Tibial artery (tissue), 4 donors: ENCODE measurements at regions not wholly inside any gene's neighbourhood (a gene's known extent, or its start where the extent isn't known, plus 50 kb on each side); places are given as distances from the start of the nearest gene placed in this dataset.

Experiments used
- DNase-seq, 2 donors: peaks; one replicate each; pipeline ENCODE4 v3.0.0-alpha.2; 2019
- H3K27ac ChIP-seq, 2 donors: fragments of 200-600 bp; sonication (generic) in 1 of 2; 1 replicate in 1 of 2; 2 replicates in 1 of 2; pipeline ENCODE4 v1.5.1; 2018 to 2019; ENCODE audit warnings: mild to moderate bottlenecking in 1 of 2
- H3K27me3 ChIP-seq, 2 donors: fragments of 200-600 bp; sonication (generic) in 1 of 2; one replicate each; pipeline versions ENCODE4 v1.5.1 to v1.6.0; 2016 to 2019
- H3K36me3 ChIP-seq, 3 donors: fragments of 200-600 bp; sonication (generic) in 2 of 3; one replicate each; pipeline ENCODE4 v1.5.1; 2016 to 2019; ENCODE audit warnings: mild to moderate bottlenecking in 2 of 3
- H3K4me1 ChIP-seq, 4 donors: fragments of 200-600 bp; sonication (generic) in 2 of 4; 1 replicate in 3 of 4; 2 replicates in 1 of 4; pipeline ENCODE4 v1.5.1; 2016 to 2019
- H3K4me3 ChIP-seq, 2 donors: fragments of 200-600 bp; sonication (generic) in 1 of 2; 1 replicate in 1 of 2; 2 replicates in 1 of 2; pipeline ENCODE4 v1.5.1; 2018 to 2019; ENCODE audit warnings: mild to moderate bottlenecking in 2 of 2
- H3K9me3 ChIP-seq, 3 donors: fragments of 200-600 bp; sonication (generic) in 1 of 3; one replicate each; pipeline ENCODE4 v1.5.1; 2016 to 2019
- intact Hi-C: fragments of 100-400 bp; cut with DNase I; formaldehyde crosslinking; loops from one replicate; pipeline ENCODE4 v1.15.0; 2023; ENCODE audit warnings: low total_unique reads
- TF ChIP-seq, protein P1 (sequence below), 2 experiments: fragments of 200-600 bp in 1 of 2; fragments of 450-650 bp in 1 of 2; IDR thresholded peaks; one replicate each; pipeline ENCODE4 v1.5.1; 2017 to 2019; ENCODE audit warnings: antibody characterized with exemption in 2 of 2, mild to moderate bottlenecking in 1 of 2, moderate library complexity in 1 of 2

GRCh38 chr1:172964864-172965263, 85.9 kb downstream of the TNFSF18 start:
- intact Hi-C loops: no loop called here

GRCh38 chr1:172966844-172967540, 83.7 kb downstream of the TNFSF18 start:
- no peaks in the 10 kb centered on the region for H3K36me3 ChIP-seq
- no peaks in the 10 kb centered on the region for H3K27me3 ChIP-seq
- TF ChIP-seq, protein P1, sequence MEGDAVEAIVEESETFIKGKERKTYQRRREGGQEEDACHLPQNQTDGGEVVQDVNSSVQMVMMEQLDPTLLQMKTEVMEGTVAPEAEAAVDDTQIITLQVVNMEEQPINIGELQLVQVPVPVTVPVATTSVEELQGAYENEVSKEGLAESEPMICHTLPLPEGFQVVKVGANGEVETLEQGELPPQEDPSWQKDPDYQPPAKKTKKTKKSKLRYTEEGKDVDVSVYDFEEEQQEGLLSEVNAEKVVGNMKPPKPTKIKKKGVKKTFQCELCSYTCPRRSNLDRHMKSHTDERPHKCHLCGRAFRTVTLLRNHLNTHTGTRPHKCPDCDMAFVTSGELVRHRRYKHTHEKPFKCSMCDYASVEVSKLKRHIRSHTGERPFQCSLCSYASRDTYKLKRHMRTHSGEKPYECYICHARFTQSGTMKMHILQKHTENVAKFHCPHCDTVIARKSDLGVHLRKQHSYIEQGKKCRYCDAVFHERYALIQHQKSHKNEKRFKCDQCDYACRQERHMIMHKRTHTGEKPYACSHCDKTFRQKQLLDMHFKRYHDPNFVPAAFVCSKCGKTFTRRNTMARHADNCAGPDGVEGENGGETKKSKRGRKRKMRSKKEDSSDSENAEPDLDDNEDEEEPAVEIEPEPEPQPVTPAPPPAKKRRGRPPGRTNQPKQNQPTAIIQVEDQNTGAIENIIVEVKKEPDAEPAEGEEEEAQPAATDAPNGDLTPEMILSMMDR (IDR thresholded peaks at IDR 0.05): no peak
- H3K27ac ChIP-seq: no peak overlapping the region
- no peak overlapping the region for H3K4me3 ChIP-seq
- peaks cover 0 to 4% (median 0%) of the 10 kb centered on the region in 3 donors for H3K9me3 ChIP-seq
- DNase-seq: no peak
- intact Hi-C loops: no loop called here
- no peaks in the 10 kb centered on the region for H3K4me1 ChIP-seq

More at GRCh38 chr1:172964864-172965263, 85.9 kb downstream of the TNFSF18 start:
- H3K36me3 ChIP-seq: no peaks in the 10 kb centered on the region
- no peaks in the 10 kb centered on the region for H3K27me3 ChIP-seq
- no peak overlapping the region for H3K4me3 ChIP-seq
- no peak overlapping the region for H3K27ac ChIP-seq
- peaks cover 0 to 4% (median 0%) of the 10 kb centered on the region in 3 donors for H3K9me3 ChIP-seq
- H3K4me1 ChIP-seq: no peaks in the 10 kb centered on the region
- DNase-seq: no peak
- TF ChIP-seq, protein P1 (IDR thresholded peaks at IDR 0.05): no peak

GRCh38 chr1:172967936-172968335, 82.8 kb downstream of the TNFSF18 start:
- H3K27me3 ChIP-seq: no peaks in the 10 kb centered on the region
- intact Hi-C loops: no loop called here
- no peak overlapping the region for H3K27ac ChIP-seq
- H3K36me3 ChIP-seq: no peaks in the 10 kb centered on the region
- no peaks in the 10 kb centered on the region for H3K9me3 ChIP-seq
- H3K4me3 ChIP-seq: no peak overlapping the region
- DNase-seq: no peak
- H3K4me1 ChIP-seq: no peaks in the 10 kb centered on the region
- TF ChIP-seq, protein P1 (IDR thresholded peaks at IDR 0.05): no peak

DNA sequence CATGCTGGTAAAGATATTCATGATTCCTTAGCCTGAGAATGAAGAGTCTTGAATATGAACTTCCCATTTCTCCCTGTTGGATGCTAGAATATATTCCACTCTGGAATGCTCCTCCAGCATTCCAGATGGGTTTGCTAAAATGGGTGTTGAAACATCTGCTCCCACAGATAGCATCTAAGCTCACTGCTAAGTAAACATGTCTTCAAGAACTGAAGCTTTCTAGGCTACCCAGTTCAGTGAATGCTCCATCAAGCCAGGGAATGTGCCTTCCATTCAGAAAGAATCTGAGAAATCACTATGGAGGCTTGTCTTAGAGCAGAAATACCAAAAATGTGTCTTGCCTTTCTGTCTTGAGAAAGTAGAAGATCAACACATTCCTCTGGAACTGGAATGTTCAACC, 81.1 kb downstream of the TNFSF18 start:
- TF ChIP-seq, protein P1 (IDR thresholded peaks at IDR 0.05): no peak
- Histone ChIP-seq H3K9me3 (no peaks in the 10 kb centered on the region), H3K4me3 (no peak overlapping the region), H3K36me3 (no peaks in the 10 kb centered on the region), H3K27me3 (no peaks in the 10 kb centered on the region), H3K27ac (no peak overlapping the region), H3K4me1 (no peaks in the 10 kb centered on the region)
- intact Hi-C loops: no loop called here
- no peak for DNase-seq

DNA sequence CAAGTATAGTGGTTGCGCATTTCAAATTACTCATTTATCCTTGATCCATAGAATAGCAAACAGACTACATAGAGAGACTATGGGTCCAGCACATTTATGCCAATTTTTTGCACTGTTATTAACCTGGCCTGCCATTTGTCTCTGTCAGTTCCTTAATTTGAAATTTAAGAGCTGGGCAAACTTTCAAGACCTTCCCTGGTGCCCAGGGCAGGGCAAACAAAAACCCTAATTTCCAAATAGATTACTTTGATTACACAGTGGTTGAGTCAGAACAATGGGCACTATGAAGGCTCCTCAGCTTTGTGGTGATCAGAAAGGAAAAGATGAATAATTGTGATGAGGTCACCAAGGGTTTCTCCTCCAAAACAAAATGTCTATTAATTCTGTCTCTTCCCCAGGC, 80.6 kb downstream of the TNFSF18 start:
- no peaks in the 10 kb centered on the region for H3K27me3 ChIP-seq
- no peak overlapping the region for H3K27ac ChIP-seq
- no peaks in the 10 kb centered on the region for H3K4me1 ChIP-seq
- no peak for DNase-seq
- no peaks in the 10 kb centered on the region for H3K9me3 ChIP-seq
- intact Hi-C loops: no loop called here
- no peak overlapping the region for H3K4me3 ChIP-seq
- TF ChIP-seq, protein P1 (IDR thresholded peaks at IDR 0.05): no peak
- H3K36me3 ChIP-seq: no peaks in the 10 kb centered on the region
